ENCODE measurements at regions not wholly inside any gene's neighbourhood (a gene's known extent, or its start where the extent isn't known, plus 50 kb on each side); places are given as distances from the start of the nearest gene placed in this dataset.
"Not testable (repeated sequence)": the region's sequence is repeated elsewhere in the genome, so short reads cannot be mapped to it uniquely, and the experiment has no call there.

DNA sequence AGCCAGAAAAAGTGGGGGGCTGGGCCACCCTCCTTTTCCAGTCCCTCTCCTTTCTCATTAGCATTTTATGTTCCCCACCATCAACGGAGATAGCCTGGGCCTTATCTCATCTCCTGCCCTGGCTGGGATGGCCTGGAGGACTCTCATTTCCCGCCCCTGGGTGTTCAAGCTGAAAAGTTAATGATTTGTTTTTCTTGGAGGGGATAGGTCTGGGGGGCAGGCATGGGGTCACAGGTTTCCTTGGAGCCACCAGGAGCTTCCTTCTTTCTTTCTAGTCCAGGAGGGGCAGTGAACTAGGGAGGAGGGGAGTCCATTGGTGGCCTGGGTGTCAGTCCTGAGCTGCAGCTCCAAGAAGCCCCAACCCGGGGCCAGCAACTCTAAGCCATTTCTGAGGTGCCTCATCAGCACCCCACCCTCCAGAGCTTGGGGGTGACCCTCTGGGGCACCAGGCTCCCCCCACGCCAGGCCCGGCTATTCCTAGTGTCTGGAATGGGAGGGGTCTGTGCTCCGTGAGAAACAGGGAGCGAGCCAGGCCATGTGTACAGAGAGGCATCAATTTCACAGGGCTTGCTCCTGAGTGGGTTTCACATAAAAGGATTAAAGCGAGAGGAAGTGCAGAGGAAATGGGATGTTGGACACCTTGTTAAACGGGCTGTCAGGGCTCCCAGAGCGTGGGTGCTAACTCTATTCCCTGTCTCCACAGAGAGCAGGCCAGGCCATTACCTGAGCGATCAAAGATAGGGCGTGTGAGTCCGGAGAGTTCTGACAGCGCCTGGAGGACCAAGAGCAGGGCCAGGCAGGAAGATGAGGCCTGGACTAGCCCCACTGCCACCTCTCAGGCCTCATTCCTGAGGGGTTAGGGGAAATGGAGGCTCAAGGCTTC, 90.6 kb upstream of the LHX1 start:
- Histone ChIP-seq H3K27ac (ENCODE audit: low read depth in 1 of 2, low read length in 1 of 2) (no peak overlapping the region), H3K4me3 (ENCODE audit: low read length in 2 of 2) (no peak overlapping the region), H3K27me3 (ENCODE audit: control insufficient read depth in 2 of 2, insufficient read depth in 1 of 2, low read length in 1 of 2) (peaks cover 0 to 55% of the 10 kb centered on the region in 2 donors), H3K4me1 (ENCODE audit: control insufficient read depth in 2 of 2, insufficient read depth in 2 of 2, low read length in 2 of 2) (no peaks in the 10 kb centered on the region), H3K36me3 (ENCODE audit: control insufficient read depth in 2 of 2, insufficient read depth in 2 of 2, low read length in 1 of 2) (no peaks in the 10 kb centered on the region), H3K9me3 (ENCODE audit: control insufficient read depth in 2 of 2, insufficient read depth in 1 of 2, low read length in 1 of 2) (no peaks in the 10 kb centered on the region)
- DNase-seq (ENCODE audit: low read depth in 6 of 9, low spot score in 9 of 9) = no peak
- WGBS = 59% methylated on average over 14 of the region's 14 CpGs

DNA sequence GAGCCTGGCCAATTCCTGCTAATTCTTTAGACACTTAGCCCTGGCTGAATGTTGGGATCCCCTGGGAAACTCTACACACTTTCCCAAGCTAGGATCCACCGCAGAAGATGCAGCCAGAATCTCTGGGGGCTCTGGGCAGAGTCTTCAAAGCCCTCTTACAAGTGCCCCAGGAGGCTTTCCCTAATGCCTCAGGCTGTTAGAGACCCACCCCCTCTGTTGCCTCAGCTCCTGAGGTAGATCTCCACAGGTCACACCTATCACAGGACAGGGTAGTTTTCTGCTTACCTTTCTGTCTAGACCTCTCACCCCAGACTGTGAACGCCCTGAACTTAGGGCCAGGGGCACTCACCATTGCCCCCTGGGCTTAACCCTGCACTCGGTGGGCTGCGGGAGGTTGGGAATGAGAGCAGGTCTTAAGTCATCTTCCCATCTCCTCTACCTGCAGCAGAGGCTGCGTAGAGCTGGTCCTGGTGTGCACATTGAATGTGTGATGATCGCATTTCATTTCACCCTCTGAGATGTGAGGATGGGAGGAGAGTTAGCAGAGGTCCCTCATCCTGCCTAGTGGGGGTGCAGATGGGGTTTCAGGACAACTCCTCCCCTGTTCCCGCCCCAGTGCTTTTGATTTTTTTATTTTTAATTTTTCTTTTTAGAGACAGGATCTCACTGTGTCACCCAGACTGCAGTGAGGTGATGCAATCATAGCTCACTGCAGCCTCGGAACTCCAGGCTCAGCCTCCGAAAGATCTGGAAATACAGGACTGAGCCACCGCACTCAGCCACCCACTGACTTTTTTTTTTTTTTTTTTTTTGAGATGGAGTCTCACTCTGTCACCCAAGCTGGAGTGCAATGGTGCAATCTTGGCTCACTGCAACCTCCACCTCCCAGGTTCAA, 89.0 kb upstream of the LHX1 start:
- H3K27me3 ChIP-seq (ENCODE audit: control insufficient read depth in 2 of 2, insufficient read depth in 1 of 2, low read length in 1 of 2) = peaks cover 0 to 45% of the 10 kb centered on the region in 2 donors
- H3K9me3 ChIP-seq (ENCODE audit: control insufficient read depth in 2 of 2, insufficient read depth in 1 of 2, low read length in 1 of 2) = no peaks in the 10 kb centered on the region
- H3K4me3 ChIP-seq (ENCODE audit: low read length in 2 of 2) = no peak overlapping the region
- 87% methylated on average over 10 of the region's 10 CpGs for WGBS
- H3K36me3 ChIP-seq (ENCODE audit: control insufficient read depth in 2 of 2, insufficient read depth in 2 of 2, low read length in 1 of 2) = no peaks in the 10 kb centered on the region
- DNase-seq (ENCODE audit: low read depth in 6 of 9, low spot score in 9 of 9) = no peak
- H3K4me1 ChIP-seq (ENCODE audit: control insufficient read depth in 2 of 2, insufficient read depth in 2 of 2, low read length in 2 of 2) = no peaks in the 10 kb centered on the region
- no peak overlapping the region for H3K27ac ChIP-seq (ENCODE audit: low read depth in 1 of 2, low read length in 1 of 2)

DNA sequence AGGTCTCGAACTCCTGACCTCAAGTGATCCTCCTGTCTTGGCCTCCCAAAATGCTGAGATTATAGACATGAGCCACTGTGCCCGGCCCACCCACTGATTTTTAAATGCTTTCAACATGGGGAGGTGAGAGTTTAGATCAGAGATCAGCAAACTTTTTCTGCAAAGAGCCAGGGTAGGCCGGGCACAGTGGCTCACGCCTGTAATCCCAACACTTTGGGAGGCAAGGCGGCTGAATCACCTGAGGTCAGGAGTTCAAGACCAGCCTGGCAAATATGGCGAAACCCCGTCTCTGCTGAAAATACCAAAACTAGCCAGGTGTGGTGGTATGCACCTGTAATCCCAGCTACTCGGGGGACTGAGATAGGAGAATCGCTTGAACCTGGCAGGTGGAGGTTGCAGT, 88.3 kb upstream of the LHX1 start:
- peaks cover 0 to 42% of the 10 kb centered on the region in 2 donors for H3K27me3 ChIP-seq (ENCODE audit: control insufficient read depth in 2 of 2, insufficient read depth in 1 of 2, low read length in 1 of 2)
- H3K4me3 ChIP-seq (ENCODE audit: low read length in 2 of 2); H3K36me3 ChIP-seq (ENCODE audit: control insufficient read depth in 2 of 2, insufficient read depth in 2 of 2, low read length in 1 of 2); H3K27ac ChIP-seq (ENCODE audit: low read depth in 1 of 2, low read length in 1 of 2); H3K4me1 ChIP-seq (ENCODE audit: control insufficient read depth in 2 of 2, insufficient read depth in 2 of 2, low read length in 2 of 2); DNase-seq (ENCODE audit: low read depth in 6 of 9, low spot score in 9 of 9); H3K9me3 ChIP-seq (ENCODE audit: control insufficient read depth in 2 of 2, insufficient read depth in 1 of 2, low read length in 1 of 2): not testable (repeated sequence)
- 95% methylated on average over 9 of the region's 9 CpGs for WGBS

DNA sequence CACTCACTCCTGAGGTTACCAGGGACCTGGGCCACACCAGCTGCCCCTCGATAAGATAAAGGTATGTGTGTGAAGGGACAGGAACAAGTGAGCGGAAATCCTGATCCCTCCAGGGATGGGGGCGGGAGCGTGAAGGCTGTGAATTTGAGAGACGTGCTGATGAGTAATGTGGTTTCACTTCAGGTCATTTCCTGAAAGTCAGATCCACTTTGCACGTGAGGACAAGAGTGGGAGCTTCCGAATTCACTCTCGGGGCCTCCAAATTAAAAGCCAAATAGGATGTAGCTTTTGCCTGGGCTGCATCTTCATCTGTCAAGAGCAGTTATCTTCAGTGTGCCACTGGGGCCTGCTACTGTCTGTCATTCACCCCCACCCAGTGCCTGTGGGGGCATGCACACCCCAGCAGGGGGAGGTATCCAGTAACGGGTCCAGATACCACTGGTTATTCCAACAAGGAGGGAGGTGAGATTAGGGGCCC, 87.4 kb upstream of the LHX1 start:
- H3K36me3 ChIP-seq (ENCODE audit: control insufficient read depth in 2 of 2, insufficient read depth in 2 of 2, low read length in 1 of 2) = no peaks in the 10 kb centered on the region
- no peak overlapping the region for H3K4me3 ChIP-seq (ENCODE audit: low read length in 2 of 2)
- no peaks in the 10 kb centered on the region for H3K9me3 ChIP-seq (ENCODE audit: control insufficient read depth in 2 of 2, insufficient read depth in 1 of 2, low read length in 1 of 2)
- peak in 1 of 9 donors; percentile 11 for DNase-seq (ENCODE audit: low read depth in 6 of 9, low spot score in 9 of 9)
- WGBS = 70% methylated on average over 9 of the region's 9 CpGs
- H3K27ac ChIP-seq (ENCODE audit: low read depth in 1 of 2, low read length in 1 of 2) = no peak overlapping the region
- H3K27me3 ChIP-seq (ENCODE audit: control insufficient read depth in 2 of 2, insufficient read depth in 1 of 2, low read length in 1 of 2) = peaks cover 0 to 34% of the 10 kb centered on the region in 2 donors
- H3K4me1 ChIP-seq (ENCODE audit: control insufficient read depth in 2 of 2, insufficient read depth in 2 of 2, low read length in 2 of 2) = no peaks in the 10 kb centered on the region

DNA sequence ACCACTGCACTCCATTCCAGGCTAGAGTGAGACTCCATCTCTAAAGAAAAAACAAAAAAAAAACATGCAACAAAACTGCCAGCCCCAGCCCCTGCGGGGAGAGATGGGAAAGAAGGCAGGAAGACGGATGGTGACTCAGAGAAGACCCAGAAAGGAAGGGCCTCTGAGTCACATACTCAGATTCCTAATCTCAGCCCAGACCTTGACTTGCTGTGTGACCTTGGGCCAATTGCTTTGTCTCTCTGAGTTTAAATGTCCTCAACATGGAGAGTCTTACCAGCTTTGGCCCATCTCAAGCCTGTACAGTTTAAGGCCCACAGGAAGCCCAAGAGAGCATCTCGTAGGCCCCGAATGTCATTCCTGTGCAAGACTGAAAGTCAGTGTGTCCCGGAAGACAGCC, 86.5 kb upstream of the LHX1 start:
- DNase-seq (ENCODE audit: low read depth in 6 of 9, low spot score in 9 of 9) = no peak
- H3K27me3 ChIP-seq (ENCODE audit: control insufficient read depth in 2 of 2, insufficient read depth in 1 of 2, low read length in 1 of 2) = peaks cover 0 to 28% of the 10 kb centered on the region in 2 donors
- WGBS = 89% methylated on average over 5 of the region's 5 CpGs

DNA sequence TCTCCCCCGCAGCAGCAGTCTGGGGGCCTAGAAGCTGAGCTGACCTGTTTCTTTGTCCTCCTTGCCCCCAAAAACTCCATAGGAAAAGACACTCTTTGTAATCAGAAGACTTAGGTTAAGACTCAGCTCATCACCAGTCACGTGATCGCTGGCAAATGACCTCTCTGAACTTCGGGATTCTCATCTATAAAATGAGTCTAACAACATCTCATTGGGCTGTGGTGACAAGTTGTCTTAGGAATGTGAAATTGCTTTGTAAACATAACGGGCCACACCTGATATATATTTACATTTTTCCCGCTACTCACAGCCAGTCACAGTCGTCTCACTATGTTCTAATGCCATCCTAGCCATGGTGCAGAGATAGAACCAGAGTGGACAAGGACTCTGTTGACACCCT, 86.0 kb upstream of the LHX1 start:
- Histone ChIP-seq H3K36me3 (ENCODE audit: control insufficient read depth in 2 of 2, insufficient read depth in 2 of 2, low read length in 1 of 2) (no peaks in the 10 kb centered on the region), H3K27me3 (ENCODE audit: control insufficient read depth in 2 of 2, insufficient read depth in 1 of 2, low read length in 1 of 2) (peaks cover 0 to 24% of the 10 kb centered on the region in 2 donors)
- WGBS = 91% methylated on average over 7 of the region's 7 CpGs

More for the DNA sequence above, 86.5 kb upstream of the LHX1 start:
- Histone ChIP-seq H3K36me3 (ENCODE audit: control insufficient read depth in 2 of 2, insufficient read depth in 2 of 2, low read length in 1 of 2) (no peaks in the 10 kb centered on the region), H3K4me1 (ENCODE audit: control insufficient read depth in 2 of 2, insufficient read depth in 2 of 2, low read length in 2 of 2) (no peaks in the 10 kb centered on the region), H3K9me3 (ENCODE audit: control insufficient read depth in 2 of 2, insufficient read depth in 1 of 2, low read length in 1 of 2) (no peaks in the 10 kb centered on the region), H3K27ac (ENCODE audit: low read depth in 1 of 2, low read length in 1 of 2) (no peak overlapping the region), H3K4me3 (ENCODE audit: low read length in 2 of 2) (no peak overlapping the region)

DNA sequence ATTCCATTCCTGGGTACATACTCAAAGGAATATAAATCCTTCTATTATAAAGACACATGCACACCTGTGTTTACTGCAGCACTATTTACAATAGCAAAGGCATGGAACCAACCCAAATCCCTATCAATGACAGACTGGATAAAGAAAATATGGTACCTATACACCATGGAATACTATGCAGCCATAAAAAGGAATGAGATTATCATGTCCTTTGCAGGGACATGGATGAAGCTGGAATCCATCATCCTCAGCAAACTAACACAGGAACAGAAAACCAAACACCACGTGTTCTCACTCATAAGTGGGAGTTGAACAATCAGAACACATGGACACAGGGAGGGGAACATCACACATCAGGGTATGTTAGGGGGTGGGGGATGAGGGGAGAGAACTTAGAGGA, 84.8 kb upstream of the LHX1 start:
- not testable (repeated sequence) for H3K4me1 ChIP-seq (ENCODE audit: control insufficient read depth in 2 of 2, insufficient read depth in 2 of 2, low read length in 2 of 2); H3K9me3 ChIP-seq (ENCODE audit: control insufficient read depth in 2 of 2, insufficient read depth in 1 of 2, low read length in 1 of 2); H3K4me3 ChIP-seq (ENCODE audit: low read length in 2 of 2); H3K27ac ChIP-seq (ENCODE audit: low read depth in 1 of 2, low read length in 1 of 2); H3K36me3 ChIP-seq (ENCODE audit: control insufficient read depth in 2 of 2, insufficient read depth in 2 of 2, low read length in 1 of 2); DNase-seq (ENCODE audit: low read depth in 6 of 9, low spot score in 9 of 9)
- WGBS = 88% methylated on average over 1 of the region's 1 CpG
- H3K27me3 ChIP-seq (ENCODE audit: control insufficient read depth in 2 of 2, insufficient read depth in 1 of 2, low read length in 1 of 2) = peaks cover 0 to 18% of the 10 kb centered on the region in 2 donors

More for the DNA sequence above, 86.0 kb upstream of the LHX1 start:
- Histone ChIP-seq H3K4me3 (ENCODE audit: low read length in 2 of 2) (no peak overlapping the region), H3K27ac (ENCODE audit: low read depth in 1 of 2, low read length in 1 of 2) (no peak overlapping the region), H3K4me1 (ENCODE audit: control insufficient read depth in 2 of 2, insufficient read depth in 2 of 2, low read length in 2 of 2) (no peaks in the 10 kb centered on the region), H3K9me3 (ENCODE audit: control insufficient read depth in 2 of 2, insufficient read depth in 1 of 2, low read length in 1 of 2) (no peaks in the 10 kb centered on the region)
- DNase-seq (ENCODE audit: low read depth in 6 of 9, low spot score in 9 of 9) = no peak

DNA sequence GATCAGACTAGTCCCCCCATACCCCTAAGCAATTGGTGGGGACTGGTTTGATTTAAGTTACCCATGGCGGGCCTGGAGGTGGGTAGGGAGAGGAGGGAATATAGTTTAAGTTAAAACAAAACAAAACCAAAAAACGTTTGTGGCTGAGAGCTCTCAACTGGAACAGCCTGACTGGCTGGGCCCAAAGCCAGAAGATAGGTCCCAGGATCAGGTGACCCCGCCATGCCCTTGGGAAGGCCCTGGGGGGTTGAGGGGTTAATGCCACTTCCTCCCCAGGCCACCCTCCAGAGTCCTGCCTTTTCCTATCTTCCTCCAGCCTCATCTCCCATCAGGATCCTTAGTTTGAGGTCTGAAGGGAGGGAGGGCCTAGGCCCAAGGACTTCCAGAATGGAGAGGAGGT, 82.3 kb upstream of the LHX1 start:
- Histone ChIP-seq H3K4me1 (ENCODE audit: control insufficient read depth in 2 of 2, insufficient read depth in 2 of 2, low read length in 2 of 2) (no peaks in the 10 kb centered on the region), H3K36me3 (ENCODE audit: control insufficient read depth in 2 of 2, insufficient read depth in 2 of 2, low read length in 1 of 2) (no peaks in the 10 kb centered on the region), H3K27me3 (ENCODE audit: control insufficient read depth in 2 of 2, insufficient read depth in 1 of 2, low read length in 1 of 2) (peaks cover 0 to 12% of the 10 kb centered on the region in 2 donors), H3K27ac (ENCODE audit: low read depth in 1 of 2, low read length in 1 of 2) (no peak overlapping the region), H3K9me3 (ENCODE audit: control insufficient read depth in 2 of 2, insufficient read depth in 1 of 2, low read length in 1 of 2) (no peaks in the 10 kb centered on the region), H3K4me3 (ENCODE audit: low read length in 2 of 2) (no peak overlapping the region)
- no peak for DNase-seq (ENCODE audit: low read depth in 6 of 9, low spot score in 9 of 9)
- 66% methylated on average over 3 of the region's 3 CpGs for WGBS

DNA sequence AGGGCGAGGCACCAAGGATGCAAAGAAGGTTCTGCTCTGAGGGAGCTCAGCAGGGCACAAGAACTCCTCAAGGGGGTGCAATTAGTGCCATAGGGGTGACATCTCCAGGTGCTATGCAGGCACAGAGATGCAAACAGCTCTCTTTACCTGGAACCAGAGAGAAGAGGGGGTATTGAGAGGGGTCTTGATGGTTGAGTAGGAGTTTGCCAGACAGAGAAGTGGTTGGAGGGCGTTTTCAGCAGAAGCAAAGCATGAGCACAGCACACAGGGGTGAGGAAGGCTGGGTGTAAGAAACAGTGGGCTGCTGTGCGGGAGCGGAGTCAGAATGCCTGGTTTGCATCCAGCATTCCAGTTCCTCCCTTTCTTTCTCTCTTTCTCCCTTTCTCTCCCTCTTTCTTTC, 81.8 kb upstream of the LHX1 start:
- H3K27me3 ChIP-seq (ENCODE audit: control insufficient read depth in 2 of 2, insufficient read depth in 1 of 2, low read length in 1 of 2) = peaks cover 0 to 12% of the 10 kb centered on the region in 2 donors
- no peak for DNase-seq (ENCODE audit: low read depth in 6 of 9, low spot score in 9 of 9)
- H3K27ac ChIP-seq (ENCODE audit: low read depth in 1 of 2, low read length in 1 of 2) = no peak overlapping the region
- H3K4me3 ChIP-seq (ENCODE audit: low read length in 2 of 2) = no peak overlapping the region
- 89% methylated on average over 4 of the region's 4 CpGs for WGBS
- H3K9me3 ChIP-seq (ENCODE audit: control insufficient read depth in 2 of 2, insufficient read depth in 1 of 2, low read length in 1 of 2) = no peaks in the 10 kb centered on the region
- H3K36me3 ChIP-seq (ENCODE audit: control insufficient read depth in 2 of 2, insufficient read depth in 2 of 2, low read length in 1 of 2) = no peaks in the 10 kb centered on the region
- no peaks in the 10 kb centered on the region for H3K4me1 ChIP-seq (ENCODE audit: control insufficient read depth in 2 of 2, insufficient read depth in 2 of 2, low read length in 2 of 2)

All from thymus (tissue), 11 donors.